ENCODE measurements at regions not wholly inside any gene's neighbourhood (a gene's known extent, or its start where the extent isn't known, plus 50 kb on each side); places are given as distances from the start of the nearest gene placed in this dataset.
A peak's percentile ranks its signal among the peaks of the same experiment; 100 is the strongest.
"Not testable (repeated sequence)": the region's sequence is repeated elsewhere in the genome, so short reads cannot be mapped to it uniquely, and the experiment has no call there.

DNA sequence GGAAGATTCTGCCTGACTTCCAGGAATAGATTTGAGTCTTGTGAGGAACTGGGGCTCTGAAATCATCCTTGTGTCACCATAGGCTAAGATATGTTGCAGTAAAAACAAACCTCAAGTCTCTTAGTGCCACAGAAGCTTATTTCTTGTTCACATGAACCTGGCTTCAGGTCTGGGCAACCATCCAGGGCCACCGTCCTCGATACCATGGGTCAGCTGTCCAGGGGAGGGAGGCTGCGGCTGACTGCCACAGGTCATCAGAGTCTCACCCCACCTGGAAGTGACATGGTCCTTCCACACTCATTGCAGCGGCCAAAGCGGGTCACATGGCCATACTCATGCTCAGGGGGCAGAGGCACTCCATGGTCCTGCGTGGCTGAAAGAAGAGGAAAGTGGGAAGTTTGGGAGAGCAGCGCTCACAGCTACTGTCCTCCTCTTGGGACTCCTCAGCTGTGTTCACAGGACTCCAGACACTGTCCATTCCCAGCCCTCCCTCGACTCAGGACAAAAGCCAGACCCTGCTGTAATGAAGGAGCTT is 284.5 kb downstream of the CBLN1 start:
- DNase-seq = no peak

DNA sequence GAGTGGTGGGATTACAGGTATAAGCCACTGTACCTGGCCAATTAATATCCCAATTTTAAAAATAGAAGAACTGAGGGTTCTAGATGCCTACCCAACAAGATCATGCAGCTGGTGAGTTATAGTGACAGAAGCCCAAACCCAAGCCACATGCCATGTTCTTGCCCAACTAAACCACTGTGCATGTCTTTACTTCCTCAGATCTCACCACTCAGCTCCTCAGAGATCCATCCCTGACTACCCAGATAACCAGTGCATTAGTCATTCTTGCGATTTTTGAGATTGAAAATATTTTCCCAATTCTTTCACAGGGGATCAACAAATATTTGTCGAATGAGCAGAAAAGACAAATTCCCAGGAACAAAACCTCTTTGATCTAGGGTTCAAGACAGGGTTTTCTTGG is 303.1 kb downstream of the CBLN1 start:
- DNase-seq = no peak

DNA sequence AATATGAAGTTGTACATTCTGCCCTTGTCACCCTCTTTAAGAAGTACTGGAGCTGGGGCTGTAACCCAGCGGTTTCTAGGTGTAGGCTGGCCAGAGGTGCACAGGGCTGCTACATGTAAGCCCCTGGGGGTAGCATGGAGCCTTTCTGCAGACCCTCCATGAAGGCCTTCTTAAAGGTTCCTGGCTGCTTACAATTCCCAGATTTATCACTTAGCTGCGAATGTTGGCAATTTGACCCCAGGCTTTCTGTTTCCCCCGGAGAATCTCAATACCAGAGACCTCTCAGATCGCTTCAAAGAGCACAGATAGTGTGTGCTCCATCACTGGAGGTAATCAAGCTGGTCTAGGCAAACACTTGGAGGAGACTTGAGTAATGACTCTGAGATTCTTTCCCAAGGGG is 309.4 kb downstream of the CBLN1 start:
- DNase-seq = no peak

DNA sequence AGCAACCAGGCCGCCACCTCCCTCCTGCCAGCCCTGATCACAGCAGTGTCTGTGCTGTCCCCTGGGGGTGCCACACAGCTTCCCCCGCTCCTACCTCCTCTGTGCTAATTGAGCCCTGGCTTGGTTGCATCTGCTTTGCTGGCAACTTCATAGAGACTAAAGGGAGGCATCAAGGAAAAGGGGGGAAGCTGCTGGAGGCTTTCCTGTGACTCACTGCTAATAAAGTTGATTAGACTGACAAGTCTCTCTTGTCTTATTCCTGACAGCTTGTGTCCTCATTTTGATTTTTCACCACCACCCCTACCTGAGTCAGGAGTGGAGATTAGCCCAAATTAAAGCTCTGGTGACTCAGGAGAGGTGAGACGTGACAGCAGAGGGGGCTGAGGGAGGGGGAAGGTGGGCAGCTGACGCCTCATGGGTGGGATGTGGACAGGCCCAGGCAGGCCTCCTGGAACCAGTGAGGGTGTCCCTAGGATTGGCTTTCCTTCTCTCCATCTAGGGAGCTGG is 310.0 kb downstream of the CBLN1 start:
- no peak for DNase-seq

DNA sequence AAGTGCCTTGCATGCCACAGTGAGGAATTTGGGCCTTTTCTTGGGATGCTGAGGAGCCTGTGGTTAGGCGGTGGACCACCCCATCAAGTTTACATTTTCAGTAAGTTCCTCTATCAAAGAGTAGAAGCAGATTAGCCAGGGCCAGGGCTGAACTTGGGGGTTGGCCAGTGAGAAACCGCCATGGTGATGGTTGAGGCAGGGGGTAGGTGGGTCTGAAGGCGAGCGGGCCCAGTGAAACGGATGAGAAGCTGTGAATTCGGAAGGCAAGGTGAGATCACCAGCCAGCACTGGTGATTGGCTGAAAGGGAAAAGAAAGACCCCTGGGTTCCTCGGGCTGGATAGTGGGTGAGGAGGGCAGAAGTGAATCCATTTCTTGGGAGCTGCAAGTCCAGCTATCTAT is 311.4 kb downstream of the CBLN1 start:
- no peak for DNase-seq

DNA sequence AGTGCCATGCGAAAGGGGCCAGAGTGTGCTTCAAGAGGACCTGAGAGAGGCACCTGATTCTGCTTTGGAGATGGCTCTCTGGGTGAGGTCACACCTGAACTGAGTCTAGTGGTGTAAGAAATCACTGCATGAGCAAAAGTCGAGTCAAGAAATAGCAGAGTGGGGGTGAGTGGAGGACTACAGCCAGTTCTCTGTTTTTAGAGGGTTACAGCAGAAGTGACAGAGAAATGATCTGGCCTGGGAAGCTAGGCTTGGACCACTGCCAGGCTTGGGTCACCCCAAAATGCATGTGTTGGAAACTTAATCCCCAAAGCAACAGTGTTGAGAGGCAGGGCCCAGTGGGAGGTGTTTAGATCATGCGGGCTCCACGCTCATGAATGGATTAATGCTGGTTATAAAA is 312.0 kb downstream of the CBLN1 start:
- DNase-seq = no peak

DNA sequence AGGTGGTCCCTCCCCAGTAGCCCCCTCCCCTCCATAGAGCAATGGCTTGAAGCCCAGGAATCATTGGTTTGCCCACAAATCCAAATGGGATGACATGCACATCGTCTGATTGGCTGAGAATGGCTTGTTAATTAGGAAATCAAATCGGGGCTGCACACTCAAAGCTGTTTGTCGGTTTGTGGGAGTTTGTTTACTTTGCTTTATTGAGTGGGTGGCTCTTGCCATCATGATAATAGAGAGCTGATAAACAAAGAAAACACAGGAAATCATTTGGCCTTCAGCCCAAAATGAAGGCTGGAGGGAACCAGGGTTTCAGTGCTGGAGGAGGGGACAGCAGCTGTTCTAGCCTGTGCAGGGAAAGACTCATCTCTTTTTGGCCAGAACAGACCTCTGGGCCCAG is 316.3 kb downstream of the CBLN1 start:
- DNase-seq = no peak

DNA sequence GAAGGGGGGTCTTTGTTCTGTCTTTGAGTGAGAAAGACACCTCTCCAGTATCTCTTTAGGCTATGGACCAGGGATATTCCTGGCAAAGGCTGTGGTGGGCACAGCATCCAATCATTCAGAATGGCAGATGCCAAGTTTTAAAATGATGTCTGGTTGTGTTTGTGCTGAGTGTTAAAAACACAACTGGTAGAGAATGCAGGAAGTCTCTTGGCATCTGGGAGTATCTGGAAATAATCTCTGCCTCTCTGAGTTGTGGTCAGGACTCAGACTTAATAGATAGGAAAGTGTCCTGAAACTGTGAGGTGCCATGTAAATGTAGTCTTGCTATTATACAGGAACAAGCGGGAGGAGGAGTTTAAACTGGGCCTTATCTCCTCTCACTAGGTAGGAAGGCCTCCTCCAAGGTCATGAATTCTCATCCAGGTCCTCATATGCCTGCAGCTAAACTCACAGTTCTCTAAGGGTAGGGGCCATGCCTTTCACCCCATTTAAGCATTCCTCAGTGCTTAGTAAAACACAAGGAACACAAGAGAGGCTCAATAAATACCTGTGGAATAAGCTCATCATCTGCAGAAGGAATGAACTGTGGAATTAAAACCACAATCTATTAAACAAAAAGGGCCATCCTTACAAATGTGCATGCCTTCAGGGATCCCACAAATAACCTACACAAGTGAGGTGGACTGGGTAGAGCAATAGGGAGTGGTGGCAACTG is 317.6 kb downstream of the CBLN1 start:
- DNase-seq = peak; percentile 95

DNA sequence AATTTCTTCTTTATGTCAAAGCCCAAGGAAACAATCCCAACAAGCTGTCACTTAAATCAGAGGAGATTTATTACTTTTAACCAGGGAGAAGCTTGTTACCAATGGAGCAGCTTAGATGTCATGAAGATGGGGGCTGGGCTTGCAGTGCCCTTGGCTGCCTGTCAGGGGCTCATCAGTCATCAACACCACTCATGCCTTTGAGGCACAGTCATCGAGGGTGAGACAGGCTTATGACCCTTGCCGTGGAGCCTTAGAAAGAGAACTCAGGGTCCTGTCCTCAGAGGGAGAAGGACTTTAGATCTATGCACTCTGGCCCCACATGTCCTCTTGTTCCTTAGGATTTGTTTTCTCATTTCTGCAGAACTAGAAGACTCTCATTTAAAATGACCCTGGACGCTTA is 318.3 kb downstream of the CBLN1 start:
- DNase-seq = peak; percentile 86

DNA sequence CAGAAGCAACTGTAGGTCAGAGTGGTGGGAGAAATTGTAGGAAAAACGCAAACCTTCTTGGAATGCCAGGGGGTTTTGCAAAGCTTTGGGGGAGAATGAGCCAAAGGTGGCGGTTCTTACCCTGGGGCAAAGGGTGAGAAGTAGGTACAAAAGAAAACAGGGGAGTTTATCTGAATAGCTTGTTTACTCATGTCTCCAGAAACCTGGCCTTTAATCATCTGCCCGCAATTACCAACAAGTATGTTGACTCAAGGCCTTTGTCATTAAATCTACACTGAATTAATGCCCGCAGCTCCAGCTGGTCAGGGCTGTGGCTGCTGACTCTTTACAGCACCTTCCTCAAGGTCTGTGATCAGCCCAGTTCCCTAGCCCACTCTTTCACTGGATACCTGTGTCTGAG is 320.1 kb downstream of the CBLN1 start:
- no peak for DNase-seq

DNA sequence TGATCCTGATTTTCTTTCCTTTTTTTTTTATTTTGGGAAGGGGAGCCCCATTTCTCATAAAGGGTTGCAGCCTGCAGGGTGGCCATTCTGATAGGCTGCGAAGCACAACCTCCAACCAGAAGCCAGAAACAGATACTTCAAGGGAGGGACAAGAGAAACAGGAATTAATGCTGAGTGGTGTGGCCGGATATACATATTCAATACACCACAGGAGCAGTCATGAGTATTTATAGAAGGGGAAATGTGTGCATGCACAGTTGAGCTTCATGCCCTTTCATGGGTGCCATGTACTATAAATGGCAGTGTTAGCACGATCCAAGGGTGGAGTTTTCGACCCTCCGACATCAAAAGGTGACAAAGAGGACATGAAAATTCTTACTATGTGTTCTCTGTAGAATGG is 320.8 kb downstream of the CBLN1 start:
- DNase-seq = no peak

DNA sequence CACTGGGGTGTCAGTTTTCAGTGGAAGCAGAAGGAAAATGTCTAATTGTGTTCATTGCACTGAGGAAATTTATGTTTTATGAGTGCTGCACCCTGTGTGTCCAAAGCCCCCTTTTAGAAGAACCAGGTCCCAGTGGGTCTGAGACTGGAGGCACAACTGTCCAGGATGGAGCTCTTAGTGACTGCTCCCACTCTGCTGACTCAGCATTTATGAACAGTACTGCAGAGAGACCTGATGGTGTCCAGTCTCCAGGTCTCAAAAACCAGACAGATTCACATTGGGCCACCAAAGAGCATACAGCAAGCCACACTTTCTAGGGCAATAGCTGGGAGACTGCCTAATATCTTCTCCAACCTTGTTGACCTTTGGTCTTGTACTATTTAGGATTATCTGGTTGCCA is 321.9 kb downstream of the CBLN1 start:
- no peak for DNase-seq

DNA sequence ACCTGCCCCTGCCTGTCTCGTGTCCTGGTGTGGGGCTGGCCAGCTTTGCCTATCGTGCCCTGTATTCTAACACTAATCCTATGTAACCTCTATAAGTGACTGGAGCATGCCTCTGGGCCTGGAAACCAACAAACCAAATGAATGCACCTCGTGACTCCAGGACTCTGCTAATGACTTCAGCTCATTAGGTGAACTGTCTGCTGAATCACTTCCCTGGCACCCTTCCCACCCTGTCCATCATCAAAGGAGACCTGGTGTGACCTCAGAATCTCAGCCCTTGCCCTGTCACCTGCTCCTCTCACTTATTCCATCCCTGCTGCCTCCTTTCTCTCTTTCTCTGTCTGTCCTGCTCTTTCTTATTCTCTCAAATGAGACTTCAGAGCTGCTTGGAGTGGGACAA is 322.4 kb downstream of the CBLN1 start:
- DNase-seq = no peak

DNA sequence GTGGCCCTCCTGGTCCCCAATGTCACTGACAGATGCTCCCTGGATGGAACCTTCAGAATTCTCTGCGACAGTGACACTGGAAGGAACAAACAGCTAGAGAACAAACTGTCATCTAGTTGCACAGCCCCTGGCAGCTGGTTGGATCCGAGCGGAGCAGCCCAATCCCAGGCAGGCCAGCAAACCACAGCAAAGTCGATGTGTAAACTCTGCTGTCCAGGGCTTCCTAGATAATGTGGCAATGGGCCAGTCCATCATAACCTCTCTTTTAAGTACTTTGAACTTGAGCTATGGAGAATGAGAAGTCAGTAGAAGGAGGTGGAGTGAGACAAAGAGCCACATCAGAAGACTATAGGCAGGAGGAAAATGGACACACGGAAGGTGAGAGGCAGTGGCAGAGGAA is 323.0 kb downstream of the CBLN1 start:
- no peak for DNase-seq

DNA sequence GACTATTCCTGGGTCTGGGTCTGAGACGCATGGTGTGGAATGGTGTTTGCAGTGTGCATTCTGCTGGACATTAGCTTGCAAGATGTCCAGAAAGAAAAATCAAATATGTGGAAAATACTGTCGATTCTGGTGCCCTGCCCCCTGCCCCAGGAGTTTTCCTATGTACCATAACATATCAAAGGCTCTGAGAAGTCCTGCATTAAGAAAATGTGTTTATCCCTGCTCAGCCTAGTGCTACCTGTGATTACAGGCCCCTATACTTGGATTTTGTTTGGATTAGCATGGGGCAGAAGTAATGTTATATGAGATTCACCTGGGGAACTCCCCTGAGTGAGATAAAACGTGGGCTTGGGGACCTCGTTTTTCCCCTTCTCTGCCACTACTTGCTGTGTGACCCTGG is 325.0 kb downstream of the CBLN1 start:
- DNase-seq = no peak

DNA sequence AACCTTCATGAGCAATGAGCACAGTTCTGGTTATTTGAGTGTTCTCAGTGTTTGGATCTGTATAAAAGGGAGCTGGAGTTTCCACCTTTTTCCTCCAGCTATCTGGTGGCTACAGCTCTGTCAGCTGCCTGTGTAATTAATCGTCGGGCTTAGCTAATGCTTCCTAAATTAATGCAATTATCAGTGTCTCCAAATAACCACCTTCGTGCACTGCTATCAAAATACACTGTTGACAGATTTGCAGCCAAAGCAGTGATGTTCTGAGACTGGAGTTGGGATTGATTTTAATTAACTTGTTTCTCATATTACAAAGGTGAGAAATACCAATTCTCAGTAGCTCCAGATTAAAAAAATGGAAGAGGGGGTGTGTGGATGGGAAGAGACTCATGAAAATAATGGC is 325.8 kb downstream of the CBLN1 start:
- no peak for DNase-seq

DNA sequence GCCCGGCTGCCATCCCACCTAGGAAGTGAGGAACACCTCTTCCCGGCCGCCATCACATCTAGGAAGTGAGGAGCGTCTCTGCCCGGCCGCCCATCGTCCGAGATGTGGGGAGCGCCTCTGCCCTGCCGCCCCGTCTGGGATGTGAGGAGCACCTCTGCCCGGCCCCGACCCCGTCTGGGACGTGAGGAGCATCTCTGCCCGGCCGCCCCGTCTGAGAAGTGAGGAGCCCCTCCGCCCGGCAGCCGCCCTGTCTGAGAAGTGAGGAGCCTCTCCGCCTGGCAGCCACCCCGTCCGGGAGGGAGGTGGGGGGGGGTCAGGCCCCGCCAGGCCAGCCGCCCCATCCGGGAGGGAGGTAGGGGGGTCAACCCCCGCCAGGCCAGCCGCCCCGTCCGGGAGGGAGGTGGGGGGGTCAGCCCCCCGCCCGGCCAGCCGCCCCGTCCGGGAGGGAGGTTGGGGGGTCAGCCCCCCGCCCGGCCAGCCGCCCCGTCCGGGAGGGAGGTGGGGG is 330.0 kb downstream of the CBLN1 start:
- not testable (repeated sequence) for DNase-seq

DNA sequence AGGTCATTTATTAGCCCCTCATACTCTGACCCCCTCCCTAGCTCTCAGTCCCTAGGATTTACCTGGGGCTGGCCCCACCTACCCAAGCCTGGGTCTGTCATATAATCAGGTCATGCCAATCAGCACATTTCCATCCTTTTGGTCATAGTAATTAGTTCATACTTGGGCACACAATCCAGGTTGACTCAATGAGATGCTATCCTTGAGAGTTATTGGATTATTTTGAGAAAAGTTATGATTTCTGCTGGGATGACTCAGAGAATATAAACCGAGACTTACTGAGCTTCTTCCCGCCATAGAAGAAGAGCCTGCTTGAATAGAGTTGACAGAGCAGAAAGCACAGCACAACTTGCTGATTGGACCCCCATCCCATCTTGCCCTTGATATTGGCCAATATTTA is 331.5 kb downstream of the CBLN1 start:
- peak; percentile 67 for DNase-seq

DNA sequence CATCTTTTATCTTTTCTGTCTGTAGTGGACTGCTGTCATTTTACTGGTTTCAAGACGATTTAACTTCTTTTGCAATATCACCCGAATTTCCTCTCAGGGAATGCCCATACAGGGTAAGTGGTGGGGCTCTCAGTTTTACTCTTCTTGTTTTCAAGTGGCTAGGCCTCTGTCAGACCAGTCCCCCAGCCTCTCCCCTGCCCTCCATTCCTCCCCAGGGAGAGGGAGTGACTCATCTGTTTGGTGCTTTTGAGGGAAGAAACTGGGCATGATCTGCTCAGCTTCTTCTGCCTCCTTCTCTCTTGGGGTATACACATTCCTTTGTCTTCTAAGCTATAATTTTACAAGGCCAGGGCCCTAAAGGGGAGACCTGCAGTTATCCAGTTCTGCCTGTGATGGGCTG is 332.0 kb downstream of the CBLN1 start:
- DNase-seq = peak; percentile 88

DNA sequence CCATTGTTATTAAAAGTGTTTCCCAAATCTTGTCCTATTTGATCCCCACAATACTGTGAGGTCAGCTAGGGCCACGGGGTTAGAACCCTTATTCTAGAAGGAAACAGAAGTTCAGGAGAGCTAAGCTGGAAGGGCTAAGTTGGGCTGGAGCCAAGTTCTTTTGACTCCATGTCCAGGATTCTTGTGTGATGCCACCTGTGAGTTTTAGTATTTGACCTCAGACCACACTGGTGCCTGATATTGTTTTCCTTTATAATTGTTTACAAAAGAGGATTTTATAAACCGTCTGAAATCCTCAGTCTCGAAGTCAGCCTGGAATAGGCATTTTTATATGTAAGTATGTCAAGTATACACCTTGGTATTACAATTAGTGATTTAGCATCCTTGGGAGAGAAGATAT is 332.7 kb downstream of the CBLN1 start:
- no peak for DNase-seq

DNA sequence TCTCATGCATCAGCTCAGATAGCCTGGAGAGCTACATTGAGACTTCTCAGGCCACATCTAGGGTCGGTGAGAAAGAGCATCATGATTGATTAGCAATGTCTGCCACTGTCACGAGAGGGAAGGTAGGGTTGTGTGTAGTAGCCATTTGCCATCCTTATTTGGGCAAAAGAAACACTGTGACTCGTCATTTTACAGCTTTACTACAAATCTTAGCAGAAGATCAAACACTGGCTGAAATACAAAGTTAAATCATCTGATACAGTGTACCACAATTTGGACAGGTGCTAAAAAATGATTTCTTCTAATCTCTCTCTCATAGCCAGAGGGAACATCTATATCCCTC is 334.3 kb downstream of the CBLN1 start:
- no peak for DNase-seq

DNA sequence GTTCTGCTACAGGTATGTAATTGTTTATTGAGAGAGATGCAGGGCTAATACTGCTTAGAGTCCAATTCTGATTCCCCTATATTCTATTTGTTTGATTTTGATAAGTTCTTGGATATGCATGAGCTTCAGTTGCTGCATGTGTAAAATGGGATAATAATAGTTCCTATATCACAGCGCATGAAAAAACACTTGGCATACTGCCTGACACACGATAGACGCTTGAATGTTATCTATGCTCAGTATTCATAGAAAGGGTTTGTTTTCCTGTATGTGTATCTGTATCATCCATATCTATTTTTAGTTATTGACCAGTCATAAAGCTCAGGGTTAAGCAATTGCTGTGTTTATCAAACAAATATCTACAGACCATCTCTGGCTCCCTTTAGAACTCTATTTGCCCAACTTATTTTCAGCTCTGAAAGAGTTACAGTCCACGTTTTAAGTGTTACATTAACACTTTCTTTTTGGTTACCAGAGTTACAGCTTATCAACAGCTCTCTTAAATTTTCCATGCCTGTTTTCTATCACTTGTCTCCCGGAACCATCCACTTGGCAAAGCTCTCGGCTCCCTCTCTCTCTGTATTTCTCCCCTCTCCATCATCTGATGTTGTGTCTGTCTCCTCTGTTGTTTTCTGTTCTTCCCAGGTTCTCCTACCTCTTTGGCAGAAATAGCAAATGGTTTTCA is 334.8 kb downstream of the CBLN1 start:
- DNase-seq = no peak

DNA sequence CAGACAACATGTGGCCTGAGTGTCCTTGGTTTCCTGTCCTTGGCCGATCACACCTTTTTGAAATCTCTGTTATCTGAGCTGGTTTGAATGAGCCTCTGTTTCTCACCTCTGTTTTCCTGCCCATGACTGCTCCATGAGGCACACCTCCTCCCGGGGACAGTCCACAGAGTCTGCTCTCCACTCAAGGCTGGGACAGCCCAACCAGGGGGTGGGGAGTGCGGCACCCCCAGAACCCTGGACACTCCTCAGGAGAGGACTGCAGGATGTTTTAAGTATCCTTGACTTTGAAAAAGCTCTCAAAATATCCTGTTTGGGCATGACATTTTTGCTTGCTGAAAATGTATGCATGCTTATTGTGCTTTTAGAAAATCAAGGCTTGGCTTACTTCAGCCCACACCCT is 333.0 kb upstream of the N4BP1 start:
- no peak for DNase-seq

DNA sequence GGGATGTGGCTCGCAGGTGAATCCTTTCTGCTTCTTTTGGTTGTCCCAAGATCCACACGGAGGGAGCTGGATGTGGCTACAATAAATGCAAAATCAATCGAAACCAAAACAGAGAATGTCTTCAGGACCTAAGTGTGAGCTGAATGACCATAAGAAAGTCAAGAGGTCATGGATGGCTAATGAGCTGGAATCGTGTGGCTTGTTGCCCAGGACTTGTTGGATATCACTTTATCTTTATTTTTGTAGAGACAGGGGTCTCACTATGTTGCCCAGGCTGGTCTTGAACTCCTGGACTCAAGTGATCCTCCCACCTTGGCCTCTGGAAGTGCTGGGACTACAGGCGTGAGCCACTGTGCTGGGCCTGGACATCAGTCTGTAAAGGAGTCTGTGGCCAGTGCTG is 326.8 kb upstream of the N4BP1 start:
- no peak for DNase-seq
